Aorta (tissue), 5 donors: ENCODE measurements at regions not wholly inside any gene's neighbourhood (a gene's known extent, or its start where the extent isn't known, plus 50 kb on each side); places are given as distances from the start of the nearest gene placed in this dataset.

Experiments
- ATAC-seq: fragments of 200-7000 bp; cut with Tn5 transposase; one replicate; pipeline ENCODE4 v1.9.1; 2022; ENCODE audit warnings: moderate library complexity; ENCODE audit not compliant: low FRiP score
- DNase-seq, 2 donors: peaks; one replicate each; pipeline ENCODE4 v3.0.0-alpha.2; 2020
- H3K27ac ChIP-seq, 2 donors: one replicate each; pipeline ENCODE4 v1.5.1; 2013; ENCODE audit warnings: low read length in 2 of 2, mild to moderate bottlenecking in 2 of 2, moderate library complexity in 2 of 2, control low read depth in 1 of 2, inconsistent platforms in 1 of 2, low read depth in 1 of 2
- H3K27me3 ChIP-seq, 2 donors: one replicate each; pipeline ENCODE4 v1.6.1; 2013; ENCODE audit warnings: control low read depth in 1 of 2, low read length in 1 of 2, mild to moderate bottlenecking in 1 of 2, moderate library complexity in 1 of 2; ENCODE audit not compliant: insufficient read depth in 2 of 2, control insufficient read depth in 1 of 2
- H3K36me3 ChIP-seq, 2 donors: one replicate each; pipeline ENCODE4 v1.6.1; 2013; ENCODE audit warnings: control low read depth in 1 of 2, low read length in 1 of 2, mild to moderate bottlenecking in 1 of 2; ENCODE audit not compliant: insufficient read depth in 2 of 2, control insufficient read depth in 1 of 2
- H3K4me1 ChIP-seq, 2 donors: one replicate each; pipeline ENCODE4 v1.6.1; 2013; ENCODE audit warnings: low read length in 2 of 2, control low read depth in 1 of 2, mild to moderate bottlenecking in 1 of 2, moderate library complexity in 1 of 2; ENCODE audit not compliant: insufficient read depth in 2 of 2, control insufficient read depth in 1 of 2
- H3K4me3 ChIP-seq, 2 donors: one replicate each; pipeline ENCODE4 v1.5.1; 2013; ENCODE audit warnings: low read length in 2 of 2, control low read depth in 1 of 2, mild to moderate bottlenecking in 1 of 2
- H3K9me3 ChIP-seq: one replicate; pipeline ENCODE4 v1.6.1; 2013; ENCODE audit warnings: mild to moderate bottlenecking, low read length; ENCODE audit not compliant: control insufficient read depth
- WGBS, 2 donors: extraction: QIAGEN DNeasy Blood & Tissue Kit; methylation state at CpG; one replicate each; pipeline ENCODE4 v1.1.7; 2013; 5-methylcytosine and 5-hydroxymethylcytosine counted together
- intact Hi-C, 2 donors: fragments of 100-400 bp; cut with DNase I; formaldehyde crosslinking; loops; one replicate each; pipeline versions ENCODE4 v1.14.2 to v1.15.0; 2022
- donor health status: healthy with polysubstance abuse.
- donor health status: Bipolar disorder and iron deficiency.
- donor health status: DM: no; HTN: no; CAD: no.
- donor health status: DM: no; HTN: no; CAD: no.
- donor health status: DM: yes; HTN: yes; CAD: no.

- intact Hi-C loops = no loop called here
- Histone ChIP-seq H3K4me1 (no peaks in the 10 kb centered on the region), H3K27ac (no peak overlapping the region), H3K4me3 (no peak overlapping the region), H3K9me3 (no peaks in the 10 kb centered on the region), H3K36me3 (no peaks in the 10 kb centered on the region), H3K27me3 (no peaks in the 10 kb centered on the region)
- ATAC-seq = no peak
- WGBS, 2 donors = 58 to 63% methylated on average over 5 of the region's 5 CpGs
- peak in 1 of 2 donors; percentile 38 for DNase-seq
Observed at GRCh38 chr17:79324194-79324593, 249.6 kb downstream of the ENGASE start.

GRCh38 chr17:79323566-79323965 is 248.9 kb downstream of the ENGASE start:
- no peak overlapping the region for H3K27ac ChIP-seq
- peak; percentile 27 to 51 for DNase-seq
- H3K4me1 ChIP-seq = no peaks in the 10 kb centered on the region
- 75 to 76% methylated on average over 10 of the region's 10 CpGs for WGBS, 2 donors
- H3K36me3 ChIP-seq = no peaks in the 10 kb centered on the region
- H3K9me3 ChIP-seq = no peaks in the 10 kb centered on the region
- intact Hi-C loops = no loop called here
- ATAC-seq = no peak
- no peak overlapping the region for H3K4me3 ChIP-seq
- no peaks in the 10 kb centered on the region for H3K27me3 ChIP-seq

- Histone ChIP-seq H3K27ac (no peak overlapping the region), H3K4me3 (no peak overlapping the region), H3K4me1 (no peaks in the 10 kb centered on the region), H3K27me3 (no peaks in the 10 kb centered on the region), H3K36me3 (no peaks in the 10 kb centered on the region), H3K9me3 (no peaks in the 10 kb centered on the region)
- ATAC-seq (no peak), DNase-seq (peak; percentile 20 to 63)
- intact Hi-C loops = no loop called here
- 68 to 74% methylated on average over 14 of the region's 14 CpGs for WGBS, 2 donors
Observed at GRCh38 chr17:79322211-79323123, 247.8 kb downstream of the ENGASE start.

- 61 to 63% methylated on average over 7 of the region's 7 CpGs for WGBS, 2 donors
- Histone ChIP-seq H3K36me3 (no peaks in the 10 kb centered on the region), H3K4me1 (no peaks in the 10 kb centered on the region), H3K27ac (no peak overlapping the region), H3K27me3 (no peaks in the 10 kb centered on the region), H3K4me3 (no peak overlapping the region), H3K9me3 (no peaks in the 10 kb centered on the region)
- intact Hi-C loops = no loop called here
- ATAC-seq (no peak), DNase-seq (no peak)
Observed at GRCh38 chr17:79320331-79320730, 245.7 kb downstream of the ENGASE start.

- Histone ChIP-seq H3K4me3 (no peak overlapping the region), H3K9me3 (no peaks in the 10 kb centered on the region), H3K27ac (no peak overlapping the region), H3K36me3 (no peaks in the 10 kb centered on the region), H3K27me3 (no peaks in the 10 kb centered on the region), H3K4me1 (no peaks in the 10 kb centered on the region)
- WGBS, 2 donors = 69 to 75% methylated on average over 5 of the region's 5 CpGs
- ATAC-seq (no peak), DNase-seq (no peak)
- intact Hi-C loops = no loop called here
Observed at GRCh38 chr17:79317916-79318315, 243.3 kb downstream of the ENGASE start.

GRCh38 chr17:79316805-79317204 is 242.2 kb downstream of the ENGASE start:
- intact Hi-C loops = no loop called here
- DNase-seq (no peak), ATAC-seq (no peak)
- Histone ChIP-seq H3K27ac (no peak overlapping the region), H3K9me3 (no peaks in the 10 kb centered on the region), H3K36me3 (no peaks in the 10 kb centered on the region), H3K4me1 (no peaks in the 10 kb centered on the region), H3K4me3 (no peak overlapping the region), H3K27me3 (no peaks in the 10 kb centered on the region)
- 63 to 66% methylated on average over 6 of the region's 6 CpGs for WGBS, 2 donors

- Histone ChIP-seq H3K27ac (no peak overlapping the region), H3K4me3 (no peak overlapping the region), H3K36me3 (no peaks in the 10 kb centered on the region), H3K4me1 (no peaks in the 10 kb centered on the region), H3K27me3 (no peaks in the 10 kb centered on the region), H3K9me3 (no peaks in the 10 kb centered on the region)
- WGBS, 2 donors = 15 to 21% methylated on average over 30 of the region's 30 CpGs
- DNase-seq (no peak), ATAC-seq (no peak)
- intact Hi-C loops = no loop called here
Observed at GRCh38 chr17:79315358-79316105, 240.9 kb downstream of the ENGASE start.

GRCh38 chr17:79314617-79315357 is 240.2 kb downstream of the ENGASE start:
- intact Hi-C loops = no loop called here
- DNase-seq = no peak
- Histone ChIP-seq H3K4me3 (no peak overlapping the region), H3K27ac (no peak overlapping the region), H3K9me3 (no peaks in the 10 kb centered on the region), H3K4me1 (no peaks in the 10 kb centered on the region), H3K27me3 (no peaks in the 10 kb centered on the region), H3K36me3 (no peaks in the 10 kb centered on the region)
- WGBS, 2 donors = 52 to 60% methylated on average over 13 of the region's 13 CpGs
- ATAC-seq = no peak
